HepG2 (cell line): ENCODE measurements at regions not wholly inside any gene's neighbourhood (a gene's known extent, or its start where the extent isn't known, plus 50 kb on each side); places are given as distances from the start of the nearest gene placed in this dataset.

Experiments used
- ATAC-seq: fragments of 200-7000 bp; cut with Tn5 transposase; 3 replicates; pipeline ENCODE4 v1.9.1; 2020; ENCODE audit warnings: mild to moderate bottlenecking, moderate library complexity
- BruUV-seq: library from RNA; stranded (reverse); fragments of 400-500 nt; replicated peaks from 2 replicates; lab custom pipeline; 2021; lab: Mats Ljungman, UMichigan
- CTCF ChIA-PET: fragments of 300-600 bp; formaldehyde crosslinking; extraction: SDS; loops from one replicate; lab custom pipeline; 2021; ENCODE audit warnings: low total read pairs, inconsistent platforms, low intra/inter-chr PET ratio; lab: Yijun Ruan, JAX
- POLR2A ChIA-PET: fragments of 350-600 bp; sonication (Branson Sonifier 250); formaldehyde crosslinking; loops from one replicate; lab custom pipeline; 2020; ENCODE audit warnings: antibody characterized with exemption, inconsistent platforms; lab: Yijun Ruan, JAX
- DNase-seq: peaks from one replicate; pipeline ENCODE4 v3.0.0-alpha.2; 2015; ENCODE audit warnings: low spot score
- FAIRE-seq: peaks from 3 replicates; lab custom pipeline; 2011; peaks lifted over from hg19 to GRCh38; lab: Jason Lieb, UNC
- H2AFZ ChIP-seq: one replicate; pipeline ENCODE4 v1.6.1; 2011; ENCODE audit warnings: low read length, inconsistent platforms
- H3K27ac ChIP-seq: fragments of 300-600 bp; 3 replicates; pipeline ENCODE4 v1.8.0; 2011; ENCODE audit warnings: mixed run types, mild to moderate bottlenecking, mixed read lengths, low read length, inconsistent platforms; ENCODE audit not compliant: insufficient read depth; ENCODE audit errors: extremely low read length
- H3K27me3 ChIP-seq, 2 experiments: fragments of 200-600 bp in 1 of 2; 2 replicates in 1 of 2; 3 replicates in 1 of 2; pipeline versions ENCODE4 v1.6.0 to v1.8.0; 2011; ENCODE audit warnings: low read length in 2 of 2, mild to moderate bottlenecking in 2 of 2, moderate library complexity in 2 of 2, inconsistent platforms in 1 of 2; ENCODE audit not compliant: insufficient read depth in 2 of 2, control insufficient read depth in 1 of 2
- H3K36me3 ChIP-seq, 2 experiments: fragments of 200-600 bp in 1 of 2; replicated peaks in 1 of 2; 2 replicates in 1 of 2; 3 replicates in 1 of 2; pipeline versions ENCODE4 v1.5.1 to v1.8.0; 2011; ENCODE audit warnings: low read length in 2 of 2, inconsistent platforms in 1 of 2; ENCODE audit not compliant: insufficient read depth in 2 of 2, control insufficient read depth in 1 of 2
- H3K4me1 ChIP-seq: 2 replicates; pipeline ENCODE4 v1.5.1; 2012; ENCODE audit warnings: low read length, inconsistent platforms; ENCODE audit not compliant: insufficient read depth
- H3K4me2 ChIP-seq: 2 replicates; pipeline ENCODE4 v1.6.0; 2011; ENCODE audit warnings: low read depth, low read length, inconsistent platforms
- H3K4me3 ChIP-seq, 3 experiments: fragments of 200-600 bp in 1 of 3; sonication (generic), shearing (Covaris generic) in 1 of 3; replicated peaks in 1 of 3; 2 replicates each; pipeline ENCODE4 v1.5.1; 2011 to 2016; ENCODE audit warnings: low read length in 3 of 3, inconsistent platforms in 2 of 3, low read depth in 2 of 3, mild to moderate bottlenecking in 2 of 3, control low read depth in 1 of 3, mixed read lengths in 1 of 3; ENCODE audit not compliant: insufficient read depth in 1 of 3
- H3K79me2 ChIP-seq: one replicate; pipeline ENCODE4 v1.6.1; 2011; ENCODE audit warnings: low read length, inconsistent platforms; ENCODE audit not compliant: insufficient read depth
- H3K9ac ChIP-seq: 2 replicates; pipeline ENCODE4 v1.6.0; 2011; ENCODE audit warnings: mild to moderate bottlenecking, low read depth, low read length, inconsistent platforms; ENCODE audit not compliant: insufficient read depth
- H3K9me3 ChIP-seq: 2 replicates; pipeline ENCODE4 v1.5.1; 2012; ENCODE audit warnings: mild to moderate bottlenecking, low read length
- H4K20me1 ChIP-seq: 2 replicates; pipeline ENCODE4 v1.6.0; 2011; ENCODE audit warnings: inconsistent platforms, mild to moderate bottlenecking, low read length, moderate library complexity; ENCODE audit not compliant: insufficient read depth
- ELF1 ChIP-seq: sonication (generic); formaldehyde crosslinking; IDR thresholded peaks from 2 replicates; pipeline ENCODE4 v1.4.0; 2020; ENCODE audit warnings: missing genetic modification reagents
- HMGA1 ChIP-seq: sonication (generic); formaldehyde crosslinking; conservative IDR thresholded peaks from 2 replicates; pipeline ENCODE4 v1.4.0; 2020; ENCODE audit warnings: missing genetic modification reagents
- HOXA3 ChIP-seq: sonication (generic); formaldehyde crosslinking; IDR thresholded peaks from 2 replicates; pipeline ENCODE4 v1.5.0; 2020; ENCODE audit warnings: missing genetic modification reagents
- SIX4 ChIP-seq: sonication (generic); formaldehyde crosslinking; IDR thresholded peaks from 2 replicates; pipeline ENCODE4 v1.4.0; 2020; ENCODE audit warnings: missing genetic modification reagents
- U2AF2 ChIP-seq: fragments of 200-400 bp; formaldehyde crosslinking; IDR thresholded peaks from 2 replicates; pipeline ENCODE4 v1.6.1; 2017; ENCODE audit warnings: low read depth, mild to moderate bottlenecking, low read length
- ZBTB21 ChIP-seq: sonication (generic); formaldehyde crosslinking; IDR thresholded peaks from 2 replicates; pipeline ENCODE4 v1.4.0; 2020; ENCODE audit warnings: missing genetic modification reagents
- ZIK1 ChIP-seq: sonication (generic); formaldehyde crosslinking; IDR thresholded peaks from 2 replicates; pipeline ENCODE4 v1.5.0; 2020; ENCODE audit warnings: mild to moderate bottlenecking, low read depth, missing genetic modification reagents, borderline replicate concordance
- ZNF251 ChIP-seq: sonication (generic); formaldehyde crosslinking; IDR thresholded peaks from 2 replicates; pipeline ENCODE4 v1.9.0; 2021; ENCODE audit warnings: mild to moderate bottlenecking, missing genetic modification reagents
- ZNF530 ChIP-seq: sonication (generic); formaldehyde crosslinking; IDR thresholded peaks from 2 replicates; pipeline ENCODE4 v1.5.0; 2020; ENCODE audit warnings: low read depth, mild to moderate bottlenecking, missing genetic modification reagents
- ZNF672 ChIP-seq: sonication (generic); formaldehyde crosslinking; IDR thresholded peaks from 2 replicates; pipeline ENCODE4 v1.8.1; 2022; ENCODE audit warnings: missing genetic modification reagents
- ZNF781 ChIP-seq: sonication (generic); formaldehyde crosslinking; IDR thresholded peaks from 2 replicates; pipeline ENCODE4 v1.5.1; 2020; ENCODE audit warnings: borderline replicate concordance, mild to moderate bottlenecking, missing genetic modification reagents; ENCODE audit errors: not compliant biosample characterization
- WGBS: methylation state at CpG from one replicate; pipeline ENCODE4 v1.1.6; 2017; ENCODE audit warnings: low lambda C conversion rate; 5-methylcytosine and 5-hydroxymethylcytosine counted together
- in situ Hi-C: cut with HindIII; loops from 2 replicates; pipeline ENCODE4 v1.10.0; 2017; ENCODE audit warnings: low pct_unique_long_range_greater_than_20kb; ENCODE audit not compliant: extremely low pct_ligation_motif_present
- intact Hi-C: fragments of 100-400 bp; cut with micrococcal nuclease; formaldehyde crosslinking; loops from one replicate; pipeline ENCODE4 v1.10.0; 2022; ENCODE audit not compliant: unreplicated experiment
- TF ChIP-seq, protein P1 (sequence below): sonication (generic); formaldehyde crosslinking; IDR thresholded peaks from 2 replicates; pipeline ENCODE4 v1.4.0; 2020; ENCODE audit warnings: missing genetic modification reagents
- TF ChIP-seq, protein P2 (sequence below): sonication (generic); formaldehyde crosslinking; IDR thresholded peaks from 2 replicates; pipeline ENCODE4 v1.8.1; 2022; ENCODE audit warnings: low read depth, mild to moderate bottlenecking, missing genetic modification reagents
- TF ChIP-seq, protein P3 (sequence below): sonication (generic); formaldehyde crosslinking; IDR thresholded peaks from 2 replicates; pipeline ENCODE4 v1.5.0; 2020; ENCODE audit warnings: missing genetic modification reagents

DNA sequence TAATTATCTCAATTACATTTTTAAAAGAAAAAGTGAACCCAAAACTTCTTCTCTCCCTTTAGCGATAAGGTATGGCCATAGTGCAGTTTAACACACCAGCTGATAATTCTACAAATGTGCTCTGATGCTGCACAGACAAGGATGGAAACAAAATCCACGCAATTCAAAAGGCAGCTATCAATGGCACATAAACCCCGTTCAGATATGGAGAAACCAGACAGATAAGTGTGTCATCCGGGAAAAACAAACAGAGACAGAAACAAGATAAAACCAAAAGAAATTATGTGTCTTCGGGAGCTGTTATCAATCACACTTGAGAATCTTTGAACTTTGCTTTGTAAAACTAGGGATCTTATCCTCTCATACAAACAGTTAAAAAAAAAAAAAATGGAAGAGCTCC, 73.6 kb downstream of the SIPA1L2 start:
- WGBS = 14% methylated on average over 5 of the region's 5 CpGs
- CTCF ChIA-PET = no interaction called here

More for the DNA sequence above, 73.6 kb downstream of the SIPA1L2 start:
- DNase-seq = no peak
- Histone ChIP-seq H3K4me1 (no peaks in the 10 kb centered on the region), H3K27me3 (no peaks in the 10 kb centered on the region; a peak in 1 of 5 replicates), H4K20me1 (no peaks in the 10 kb centered on the region), H3K27ac (no peak overlapping the region), H2AFZ (no peak overlapping the region), H3K4me3 (no peak overlapping the region), H3K9me3 (no peaks in the 10 kb centered on the region), H3K36me3 (no peaks in the 10 kb centered on the region), H3K9ac (no peak overlapping the region), H3K4me2 (no peak overlapping the region), H3K79me2 (no peaks in the 10 kb centered on the region)
- no TSS peak for BruUV-seq
- no peak for FAIRE-seq
- no peak for ATAC-seq
- in situ Hi-C loops (no loop called here), intact Hi-C loops (no loop called here)
- TF ChIP-seq ZNF251 (CRISPR knock-in tag) (no peak), ZBTB21 (CRISPR knock-in tag) (no peak), ZNF672 (no peak), ZIK1 (no peak), ZNF781 (no peak), HOXA3 (CRISPR knock-in tag) (no peak), ELF1 (CRISPR knock-in tag) (no peak), SIX4 (CRISPR knock-in tag) (no peak), HMGA1 (CRISPR knock-in tag) (no peak), ZNF530 (CRISPR knock-in tag) (no peak), U2AF2 (no peak)
- TF ChIP-seq, protein P1, sequence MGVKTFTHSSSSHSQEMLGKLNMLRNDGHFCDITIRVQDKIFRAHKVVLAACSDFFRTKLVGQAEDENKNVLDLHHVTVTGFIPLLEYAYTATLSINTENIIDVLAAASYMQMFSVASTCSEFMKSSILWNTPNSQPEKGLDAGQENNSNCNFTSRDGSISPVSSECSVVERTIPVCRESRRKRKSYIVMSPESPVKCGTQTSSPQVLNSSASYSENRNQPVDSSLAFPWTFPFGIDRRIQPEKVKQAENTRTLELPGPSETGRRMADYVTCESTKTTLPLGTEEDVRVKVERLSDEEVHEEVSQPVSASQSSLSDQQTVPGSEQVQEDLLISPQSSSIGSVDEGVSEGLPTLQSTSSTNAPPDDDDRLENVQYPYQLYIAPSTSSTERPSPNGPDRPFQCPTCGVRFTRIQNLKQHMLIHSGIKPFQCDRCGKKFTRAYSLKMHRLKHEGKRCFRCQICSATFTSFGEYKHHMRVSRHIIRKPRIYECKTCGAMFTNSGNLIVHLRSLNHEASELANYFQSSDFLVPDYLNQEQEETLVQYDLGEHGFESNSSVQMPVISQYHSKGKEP (CRISPR knock-in tag) = no peak
- TF ChIP-seq, protein P2, sequence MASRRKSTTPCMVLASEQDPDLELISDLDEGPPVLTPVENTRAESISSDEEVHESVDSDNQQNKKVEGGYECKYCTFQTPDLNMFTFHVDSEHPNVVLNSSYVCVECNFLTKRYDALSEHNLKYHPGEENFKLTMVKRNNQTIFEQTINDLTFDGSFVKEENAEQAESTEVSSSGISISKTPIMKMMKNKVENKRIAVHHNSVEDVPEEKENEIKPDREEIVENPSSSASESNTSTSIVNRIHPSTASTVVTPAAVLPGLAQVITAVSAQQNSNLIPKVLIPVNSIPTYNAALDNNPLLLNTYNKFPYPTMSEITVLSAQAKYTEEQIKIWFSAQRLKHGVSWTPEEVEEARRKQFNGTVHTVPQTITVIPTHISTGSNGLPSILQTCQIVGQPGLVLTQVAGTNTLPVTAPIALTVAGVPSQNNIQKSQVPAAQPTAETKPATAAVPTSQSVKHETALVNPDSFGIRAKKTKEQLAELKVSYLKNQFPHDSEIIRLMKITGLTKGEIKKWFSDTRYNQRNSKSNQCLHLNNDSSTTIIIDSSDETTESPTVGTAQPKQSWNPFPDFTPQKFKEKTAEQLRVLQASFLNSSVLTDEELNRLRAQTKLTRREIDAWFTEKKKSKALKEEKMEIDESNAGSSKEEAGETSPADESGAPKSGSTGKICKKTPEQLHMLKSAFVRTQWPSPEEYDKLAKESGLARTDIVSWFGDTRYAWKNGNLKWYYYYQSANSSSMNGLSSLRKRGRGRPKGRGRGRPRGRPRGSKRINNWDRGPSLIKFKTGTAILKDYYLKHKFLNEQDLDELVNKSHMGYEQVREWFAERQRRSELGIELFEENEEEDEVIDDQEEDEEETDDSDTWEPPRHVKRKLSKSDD (CRISPR knock-in tag) = no peak
- TF ChIP-seq, protein P3, sequence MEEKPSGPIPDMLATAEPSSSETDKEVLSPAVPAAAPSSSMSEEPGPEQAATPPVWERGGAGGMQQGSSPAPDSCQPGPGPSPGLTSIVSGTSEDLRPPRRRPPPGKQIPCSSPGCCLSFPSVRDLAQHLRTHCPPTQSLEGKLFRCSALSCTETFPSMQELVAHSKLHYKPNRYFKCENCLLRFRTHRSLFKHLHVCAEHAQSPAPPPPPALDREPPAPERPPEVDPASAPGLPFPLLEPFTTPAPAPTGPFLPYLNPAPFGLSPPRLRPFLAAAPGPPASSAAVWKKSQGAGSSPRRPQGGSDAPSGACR (CRISPR knock-in tag) = no peak
- POLR2A ChIA-PET = no interaction called here
